ENCODE measurements at regions not wholly inside any gene's neighbourhood (a gene's known extent, or its start where the extent isn't known, plus 50 kb on each side); places are given as distances from the start of the nearest gene placed in this dataset.

- intact Hi-C loops (cut with DNase I), result no loop called here
- no peaks in the 10 kb centered on the region for H3K9me3 ChIP-seq
- no peak for DNase-seq (ENCODE audit: low spot score in 2 of 2)
- no peaks in the 10 kb centered on the region for H3K36me3 ChIP-seq
- TF ChIP-seq CTCF (IDR thresholded peaks at IDR 0.05), result no peak
- no peak overlapping the region for H3K4me3 ChIP-seq
- H3K27ac ChIP-seq, result no peak overlapping the region
- no peaks in the 10 kb centered on the region for H3K4me1 ChIP-seq
- H3K27me3 ChIP-seq, result no peaks in the 10 kb centered on the region
Observed at GRCh38 chr17:74085434-74085833, 118.0 kb upstream of the RPL38 start.

GRCh38 chr17:74087002-74087585 is 116.4 kb upstream of the RPL38 start:
- Histone ChIP-seq H3K4me3 (no peak overlapping the region), H3K27ac (no peak overlapping the region), H3K36me3 (no peaks in the 10 kb centered on the region), H3K9me3 (peaks cover 0 to 3% of the 10 kb centered on the region in 2 donors), H3K4me1 (no peaks in the 10 kb centered on the region), H3K27me3 (no peaks in the 10 kb centered on the region)
- no peak for TF ChIP-seq CTCF (IDR thresholded peaks at IDR 0.05)
- DNase-seq (ENCODE audit: low spot score in 2 of 2), result no peak
- intact Hi-C loops (cut with DNase I), result no loop called here

- DNase-seq (ENCODE audit: low spot score in 2 of 2), result no peak
- intact Hi-C loops (cut with DNase I), result no loop called here
- Histone ChIP-seq H3K4me1 (no peaks in the 10 kb centered on the region), H3K4me3 (no peak overlapping the region), H3K36me3 (no peaks in the 10 kb centered on the region), H3K27ac (no peak overlapping the region), H3K9me3 (peaks cover 0 to 3% of the 10 kb centered on the region in 2 donors), H3K27me3 (no peaks in the 10 kb centered on the region)
- TF ChIP-seq CTCF (IDR thresholded peaks at IDR 0.05), result no peak
Observed at GRCh38 chr17:74088285-74088933, 115.1 kb upstream of the RPL38 start.

- no peaks in the 10 kb centered on the region for H3K27me3 ChIP-seq
- peaks cover 0 to 3% of the 10 kb centered on the region in 2 donors for H3K9me3 ChIP-seq
- intact Hi-C loops (cut with DNase I), result no loop called here
- H3K36me3 ChIP-seq, result no peaks in the 10 kb centered on the region
- H3K4me1 ChIP-seq, result no peaks in the 10 kb centered on the region
- TF ChIP-seq CTCF (IDR thresholded peaks at IDR 0.05), result no peak
- no peak overlapping the region for H3K27ac ChIP-seq
- DNase-seq (ENCODE audit: low spot score in 2 of 2), result no peak
- H3K4me3 ChIP-seq, result no peak overlapping the region
Observed at GRCh38 chr17:74088934-74089329, 114.5 kb upstream of the RPL38 start.

GRCh38 chr17:74089380-74089779 is 114.1 kb upstream of the RPL38 start:
- H3K27ac ChIP-seq, result no peak overlapping the region
- intact Hi-C loops (cut with DNase I), result no loop called here
- H3K36me3 ChIP-seq, result no peaks in the 10 kb centered on the region
- H3K4me3 ChIP-seq, result no peak overlapping the region
- no peak for DNase-seq (ENCODE audit: low spot score in 2 of 2)
- H3K9me3 ChIP-seq, result peaks cover 0 to 3% of the 10 kb centered on the region in 2 donors
- H3K27me3 ChIP-seq, result no peaks in the 10 kb centered on the region
- no peaks in the 10 kb centered on the region for H3K4me1 ChIP-seq
- TF ChIP-seq CTCF (IDR thresholded peaks at IDR 0.05), result no peak
